GM12878 (cell line): ENCODE measurements at regions not wholly inside any gene's neighbourhood (a gene's known extent, or its start where the extent isn't known, plus 50 kb on each side); places are given as distances from the start of the nearest gene placed in this dataset.

ENCODE experiments used
- ATAC-seq: fragments of 200-7000 bp; cut with Tn5 transposase; 3 replicates; pipeline ENCODE4 v1.9.1; 2020; ENCODE audit warnings: mild to moderate bottlenecking, moderate library complexity
- BruUV-seq: library from RNA; stranded (reverse); fragments of 400-500 nt; replicated peaks from 2 replicates; lab custom pipeline; 2021; lab: Mats Ljungman, UMichigan
- CTCF ChIA-PET: fragments of 300-600 bp; sonication (Branson Sonifier 250); formaldehyde crosslinking; extraction: SDS; loops from one replicate; lab custom pipeline; 2021; ENCODE audit warnings: inconsistent platforms; lab: Yijun Ruan, JAX
- POLR2A ChIA-PET: fragments of 350-600 bp; formaldehyde crosslinking; extraction: SDS; loops from one replicate; lab custom pipeline; 2021; ENCODE audit warnings: inconsistent platforms; lab: Charles Lee
- RAD21 ChIA-PET: fragments of 300-600 bp; sonication (Branson Sonifier 250); formaldehyde crosslinking; loops from one replicate; lab custom pipeline; 2023; ENCODE audit warnings: antibody characterized with exemption; ENCODE audit not compliant: unreplicated experiment; lab: Charles Lee
- SMC1A ChIA-PET: fragments of 300-600 bp; sonication (Branson Sonifier 250); formaldehyde crosslinking; loops from one replicate; lab custom pipeline; 2023; ENCODE audit not compliant: unreplicated experiment, uncharacterized antibody; lab: Charles Lee
- DNase-seq: peaks from one replicate; pipeline ENCODE4 v3.0.0-alpha.2; 2011; ENCODE audit warnings: low read depth, low spot score
- FAIRE-seq: peaks from 3 replicates; lab custom pipeline; 2011; peaks lifted over from hg19 to GRCh38; lab: Jason Lieb, UNC
- H2AFZ ChIP-seq: 2 replicates; pipeline ENCODE4 v1.6.0; 2011; ENCODE audit warnings: low read depth, low read length, control low read depth; ENCODE audit not compliant: control insufficient read depth
- H3K27ac ChIP-seq: 2 replicates; pipeline ENCODE4 v1.5.1; 2011; ENCODE audit warnings: control low read depth; ENCODE audit not compliant: control insufficient read depth, insufficient read depth
- H3K27me3 ChIP-seq, 2 experiments: replicated peaks in 1 of 2; 2 replicates each; pipeline versions ENCODE4 v1.6.0 to v1.6.1; 2011; ENCODE audit warnings: low read length in 1 of 2; ENCODE audit not compliant: control insufficient read depth in 2 of 2, insufficient read depth in 2 of 2
- H3K36me3 ChIP-seq, 2 experiments: 2 replicates each; pipeline ENCODE4 v1.5.1; 2011; ENCODE audit warnings: low read length in 1 of 2; ENCODE audit not compliant: control insufficient read depth in 2 of 2, insufficient read depth in 2 of 2
- H3K4me1 ChIP-seq: 2 replicates; pipeline ENCODE4 v1.6.1; 2011; ENCODE audit warnings: mild to moderate bottlenecking, low read length, moderate library complexity, mixed read lengths; ENCODE audit not compliant: control insufficient read depth, insufficient read depth
- H3K4me2 ChIP-seq: 2 replicates; pipeline ENCODE4 v1.6.0; 2011; ENCODE audit warnings: control low read depth; ENCODE audit not compliant: control insufficient read depth, insufficient read depth
- H3K4me3 ChIP-seq: fragments of 200-600 bp; sonication (generic); 2 replicates; pipeline ENCODE4 v1.5.1; 2016
- H3K79me2 ChIP-seq: 2 replicates; pipeline ENCODE4 v1.6.0; 2011; ENCODE audit warnings: low read length; ENCODE audit not compliant: control insufficient read depth, insufficient read depth
- H3K9ac ChIP-seq: 2 replicates; pipeline ENCODE4 v1.8.0; 2011; ENCODE audit warnings: low read length, control low read depth, mixed read lengths; ENCODE audit not compliant: control insufficient read depth, insufficient read depth
- H3K9me3 ChIP-seq: replicated peaks from 3 replicates; pipeline ENCODE4 v1.5.1; 2011; ENCODE audit warnings: mild to moderate bottlenecking, low read length; ENCODE audit not compliant: control insufficient read depth, insufficient read depth
- H4K20me1 ChIP-seq: 2 replicates; pipeline ENCODE4 v1.6.0; 2011; ENCODE audit not compliant: control insufficient read depth, insufficient read depth
- CEBPB ChIP-seq, 2 experiments: fragments of 150-350 bp in 1 of 2; IDR thresholded peaks; 2 replicates each; pipeline ENCODE4 v1.6.1; 2012 to 2014; ENCODE audit warnings: low read depth in 2 of 2, low read length in 2 of 2, borderline replicate concordance in 1 of 2, inconsistent platforms in 1 of 2
- DPF2 ChIP-seq: fragments of 450-650 bp; IDR thresholded peaks from 2 replicates; pipeline ENCODE4 v1.6.1; 2017; ENCODE audit warnings: mild to moderate bottlenecking
- JUNB ChIP-seq: IDR thresholded peaks from 2 replicates; pipeline ENCODE4 v1.6.1; 2016; ENCODE audit warnings: antibody characterized with exemption, mild to moderate bottlenecking
- LARP7 ChIP-seq: fragments of 450-650 bp; IDR thresholded peaks from 2 replicates; pipeline ENCODE4 v1.6.1; 2017; ENCODE audit warnings: mild to moderate bottlenecking
- MEF2A ChIP-seq: IDR thresholded peaks from 2 replicates; pipeline ENCODE4 v1.6.1; 2011; ENCODE audit warnings: low read depth, mild to moderate bottlenecking, low read length, moderate library complexity; ENCODE audit not compliant: insufficient read depth
- TCF12 ChIP-seq: IDR thresholded peaks from 2 replicates; pipeline ENCODE4 v1.6.1; 2011; ENCODE audit warnings: low read depth, mild to moderate bottlenecking, low read length
- ZNF24 ChIP-seq: fragments of 450-650 bp; IDR thresholded peaks from 2 replicates; pipeline ENCODE4 v1.6.1; 2017; ENCODE audit warnings: antibody characterized with exemption, mild to moderate bottlenecking
- WGBS: methylation state at CpG from one replicate; pipeline ENCODE4 v1.1.6; 2016; ENCODE audit warnings: low lambda C conversion rate; ENCODE audit not compliant: insufficient replicate concordance, insufficient coverage; ENCODE audit errors: missing lambda C conversion rate; 5-methylcytosine and 5-hydroxymethylcytosine counted together
- in situ Hi-C: fragments of 300-500 bp; cut with MboI; formaldehyde crosslinking; loops from 9 replicates; pipeline ENCODE4 v1.14.3; 2018; ENCODE audit warnings: mixed read lengths
- intact Hi-C: fragments of 100-400 bp; cut with micrococcal nuclease; formaldehyde crosslinking; loops from one replicate; pipeline ENCODE4 v1.14.2; 2022; ENCODE audit not compliant: unreplicated experiment
- TF ChIP-seq, protein P1 (sequence below): IDR thresholded peaks from 2 replicates; pipeline ENCODE4 v1.6.1; 2011; ENCODE audit warnings: borderline replicate concordance, low read depth, mild to moderate bottlenecking, moderate library complexity, low read length; ENCODE audit not compliant: insufficient read depth, poor library complexity, severe bottlenecking
- TF ChIP-seq, protein P2 (sequence below): fragments of 450-650 bp; formaldehyde crosslinking; IDR thresholded peaks from 2 replicates; pipeline ENCODE4 v1.5.0; 2022; ENCODE audit warnings: mild to moderate bottlenecking, missing genetic modification characterization

DNA sequence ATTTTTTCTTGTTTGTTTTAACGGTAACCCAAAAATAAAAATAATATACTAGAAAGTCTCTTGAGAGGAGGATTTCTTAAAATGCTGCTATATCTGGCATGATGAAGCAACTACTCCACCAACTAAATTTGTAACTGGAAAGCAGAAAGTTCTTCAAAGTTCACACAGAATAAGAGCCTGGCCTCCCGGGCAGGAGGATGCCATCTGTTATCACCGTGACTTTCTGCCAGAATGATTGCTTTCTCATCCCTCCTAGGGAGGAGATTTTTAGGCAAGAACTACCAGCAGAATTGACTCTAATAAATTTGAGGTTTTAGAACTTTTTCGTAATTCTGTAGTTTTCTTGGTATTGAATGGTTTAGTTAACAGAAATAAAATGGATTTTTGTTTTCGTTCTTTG lies 464.6 kb upstream of the ACTBL2 start:
- 33% methylated on average over 5 of the region's 5 CpGs for WGBS
- H3K4me2 ChIP-seq: no peak overlapping the region
- H3K27ac ChIP-seq: no peak overlapping the region
- CTCF ChIA-PET: no interaction called here
- BruUV-seq: no TSS peak
- POLR2A ChIA-PET: no interaction called here
- FAIRE-seq (no peak), ATAC-seq (no peak), DNase-seq (no peak)
- no peaks in the 10 kb centered on the region for H3K27me3 ChIP-seq
- H3K36me3 ChIP-seq: no peaks in the 10 kb centered on the region
- H3K79me2 ChIP-seq: no peaks in the 10 kb centered on the region
- H3K9me3 ChIP-seq: no peaks in the 10 kb centered on the region
- RAD21 ChIA-PET: no interaction called here
- no peak overlapping the region for H2AFZ ChIP-seq
- H3K9ac ChIP-seq: no peak overlapping the region
- no peak overlapping the region for H3K4me3 ChIP-seq
- no peaks in the 10 kb centered on the region for H3K4me1 ChIP-seq
- H4K20me1 ChIP-seq: no peaks in the 10 kb centered on the region
- intact Hi-C loops (no loop called here), in situ Hi-C loops (no loop called here)
- TF ChIP-seq DPF2: no peak
- no peak for TF ChIP-seq LARP7
- no peak for TF ChIP-seq CEBPB (IDR thresholded peaks at IDR 0.05; ENCODE audit: borderline replicate concordance in 1 of 2, low read depth in 2 of 2, low read length in 2 of 2)
- TF ChIP-seq MEF2A: no peak
- TF ChIP-seq ZNF24: no peak
- no peak for TF ChIP-seq TCF12
- TF ChIP-seq, protein P1, sequence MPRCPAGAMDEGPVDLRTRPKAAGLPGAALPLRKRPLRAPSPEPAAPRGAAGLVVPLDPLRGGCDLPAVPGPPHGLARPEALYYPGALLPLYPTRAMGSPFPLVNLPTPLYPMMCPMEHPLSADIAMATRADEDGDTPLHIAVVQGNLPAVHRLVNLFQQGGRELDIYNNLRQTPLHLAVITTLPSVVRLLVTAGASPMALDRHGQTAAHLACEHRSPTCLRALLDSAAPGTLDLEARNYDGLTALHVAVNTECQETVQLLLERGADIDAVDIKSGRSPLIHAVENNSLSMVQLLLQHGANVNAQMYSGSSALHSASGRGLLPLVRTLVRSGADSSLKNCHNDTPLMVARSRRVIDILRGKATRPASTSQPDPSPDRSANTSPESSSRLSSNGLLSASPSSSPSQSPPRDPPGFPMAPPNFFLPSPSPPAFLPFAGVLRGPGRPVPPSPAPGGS: no peak
- TF ChIP-seq JUNB: no peak
- TF ChIP-seq, protein P2, sequence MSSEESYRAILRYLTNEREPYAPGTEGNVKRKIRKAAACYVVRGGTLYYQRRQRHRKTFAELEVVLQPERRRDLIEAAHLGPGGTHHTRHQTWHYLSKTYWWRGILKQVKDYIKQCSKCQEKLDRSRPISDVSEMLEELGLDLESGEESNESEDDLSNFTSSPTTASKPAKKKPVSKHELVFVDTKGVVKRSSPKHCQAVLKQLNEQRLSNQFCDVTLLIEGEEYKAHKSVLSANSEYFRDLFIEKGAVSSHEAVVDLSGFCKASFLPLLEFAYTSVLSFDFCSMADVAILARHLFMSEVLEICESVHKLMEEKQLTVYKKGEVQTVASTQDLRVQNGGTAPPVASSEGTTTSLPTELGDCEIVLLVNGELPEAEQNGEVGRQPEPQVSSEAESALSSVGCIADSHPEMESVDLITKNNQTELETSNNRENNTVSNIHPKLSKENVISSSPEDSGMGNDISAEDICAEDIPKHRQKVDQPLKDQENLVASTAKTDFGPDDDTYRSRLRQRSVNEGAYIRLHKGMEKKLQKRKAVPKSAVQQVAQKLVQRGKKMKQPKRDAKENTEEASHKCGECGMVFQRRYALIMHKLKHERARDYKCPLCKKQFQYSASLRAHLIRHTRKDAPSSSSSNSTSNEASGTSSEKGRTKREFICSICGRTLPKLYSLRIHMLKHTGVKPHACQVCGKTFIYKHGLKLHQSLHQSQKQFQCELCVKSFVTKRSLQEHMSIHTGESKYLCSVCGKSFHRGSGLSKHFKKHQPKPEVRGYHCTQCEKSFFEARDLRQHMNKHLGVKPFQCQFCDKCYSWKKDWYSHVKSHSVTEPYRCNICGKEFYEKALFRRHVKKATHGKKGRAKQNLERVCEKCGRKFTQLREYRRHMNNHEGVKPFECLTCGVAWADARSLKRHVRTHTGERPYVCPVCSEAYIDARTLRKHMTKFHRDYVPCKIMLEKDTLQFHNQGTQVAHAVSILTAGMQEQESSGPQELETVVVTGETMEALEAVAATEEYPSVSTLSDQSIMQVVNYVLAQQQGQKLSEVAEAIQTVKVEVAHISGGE: no peak
- SMC1A ChIA-PET: no interaction called here
